Cerebellar cortex (tissue), 1 donor: ENCODE measurements at regions not wholly inside any gene's neighbourhood (a gene's known extent, or its start where the extent isn't known, plus 50 kb on each side); places are given as distances from the start of the nearest gene placed in this dataset.

ENCODE experiments used
- DNase-seq: peaks from one replicate; pipeline ENCODE4 v3.0.0-alpha.2; 2015; ENCODE audit warnings: low spot score

- DNase-seq, result no peak
Observed at GRCh38 chr6:144335311-144335861, 50.3 kb downstream of the UTRN start.

GRCh38 chr6:144335914-144336313 is 50.8 kb downstream of the UTRN start:
- no peak for DNase-seq

DNA sequence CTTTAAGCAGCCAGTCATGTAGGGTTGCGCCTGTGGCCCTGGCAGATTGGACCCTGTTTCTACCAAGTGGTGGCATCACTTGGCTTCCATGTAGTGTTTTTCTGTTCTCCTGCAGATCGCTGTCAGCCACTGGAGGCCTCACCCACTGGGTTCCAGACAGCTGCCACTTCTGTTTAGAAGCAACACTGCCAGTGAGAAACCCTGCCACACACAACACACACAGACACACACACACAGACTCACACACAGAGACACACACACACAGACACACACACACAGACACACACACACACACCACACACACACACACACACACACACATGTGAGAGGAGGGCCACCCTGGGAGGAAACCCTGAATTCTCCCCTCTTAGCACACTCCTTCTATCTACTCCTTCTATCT is 51.8 kb downstream of the UTRN start:
- DNase-seq, result no peak

DNA sequence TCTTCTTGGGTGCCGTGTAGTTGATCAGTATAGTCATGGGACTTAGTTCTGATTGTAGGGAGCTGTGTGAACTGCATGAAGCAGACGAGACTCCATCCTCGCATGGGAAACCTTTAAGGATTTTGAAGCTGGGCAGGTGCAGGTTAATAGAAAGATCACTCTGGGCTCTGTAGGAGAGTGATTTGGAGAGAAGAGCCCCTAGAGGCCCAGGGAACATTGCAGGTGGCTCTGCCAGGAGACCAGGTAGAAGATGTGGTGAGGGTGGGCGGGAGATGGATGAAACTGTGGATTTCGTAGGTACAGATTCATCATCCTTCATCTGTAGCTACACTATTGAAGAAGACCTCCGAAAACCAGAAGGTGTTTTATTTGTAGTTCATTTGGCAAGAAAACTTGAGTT is 53.3 kb downstream of the UTRN start:
- DNase-seq, result no peak

DNA sequence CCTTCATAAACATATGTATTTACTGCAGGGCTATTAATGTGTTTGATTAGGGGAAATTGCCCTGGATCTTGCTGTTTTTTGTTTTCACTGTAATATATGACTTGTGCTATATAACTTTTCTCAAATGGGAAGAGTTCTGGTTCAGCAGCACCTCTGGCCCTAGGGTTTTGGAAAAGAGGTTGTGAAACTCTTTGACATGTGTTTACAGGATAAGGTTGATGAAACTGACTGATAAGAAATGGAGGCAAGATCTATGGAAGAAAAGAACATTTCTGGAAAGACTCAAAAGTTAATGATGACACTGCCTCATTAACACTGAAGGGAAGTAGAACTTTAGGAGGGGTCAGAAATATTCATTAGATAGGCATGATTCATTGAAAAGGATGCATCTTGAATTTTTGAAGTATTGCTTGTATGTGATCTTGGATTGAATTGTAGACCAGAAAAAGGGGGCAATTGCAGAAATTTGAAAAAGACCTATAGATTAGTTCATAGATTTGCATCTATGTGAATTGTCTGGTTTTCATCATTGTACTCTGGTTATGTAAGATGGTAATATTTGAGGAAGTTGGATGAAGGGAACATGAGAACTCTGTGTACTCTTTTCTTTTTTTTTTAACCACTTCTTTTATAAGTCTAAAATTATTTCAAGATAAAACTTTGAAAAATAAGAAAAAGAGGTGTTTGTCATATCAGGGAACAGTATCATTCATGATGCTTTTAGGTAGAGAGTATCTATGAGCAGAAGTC is 54.0 kb downstream of the UTRN start:
- no peak for DNase-seq

DNA sequence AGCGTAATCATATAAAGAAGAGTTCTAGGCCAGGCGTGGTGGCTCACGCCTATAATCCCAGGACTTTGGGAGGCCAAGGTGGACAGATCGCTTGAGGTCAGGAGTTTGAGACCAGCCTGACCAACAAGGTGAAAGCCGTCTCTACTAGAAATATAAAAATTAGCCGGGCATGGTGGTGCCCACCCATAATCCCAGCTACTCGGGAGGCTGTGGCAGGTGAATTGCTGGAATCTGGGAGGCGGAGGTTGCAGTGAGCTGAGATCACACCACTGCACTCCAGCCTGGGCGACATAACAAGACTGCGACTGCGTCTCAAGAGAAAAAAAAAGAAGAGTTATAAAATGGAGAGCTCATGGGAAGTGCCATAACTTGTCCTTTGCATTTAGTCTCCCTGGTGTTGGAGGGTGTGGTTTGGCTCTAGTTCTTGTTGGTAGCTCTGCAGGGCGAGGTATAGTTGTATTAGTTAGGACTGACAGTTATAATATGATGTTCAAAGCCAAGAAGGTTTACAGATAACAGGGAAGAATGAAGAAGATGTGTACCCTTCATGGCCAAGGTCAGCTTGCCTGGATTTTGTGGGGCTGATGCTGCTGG is 54.8 kb downstream of the UTRN start:
- DNase-seq, result no peak

GRCh38 chr6:144340541-144341371 is 55.6 kb downstream of the UTRN start:
- no peak for DNase-seq

DNA sequence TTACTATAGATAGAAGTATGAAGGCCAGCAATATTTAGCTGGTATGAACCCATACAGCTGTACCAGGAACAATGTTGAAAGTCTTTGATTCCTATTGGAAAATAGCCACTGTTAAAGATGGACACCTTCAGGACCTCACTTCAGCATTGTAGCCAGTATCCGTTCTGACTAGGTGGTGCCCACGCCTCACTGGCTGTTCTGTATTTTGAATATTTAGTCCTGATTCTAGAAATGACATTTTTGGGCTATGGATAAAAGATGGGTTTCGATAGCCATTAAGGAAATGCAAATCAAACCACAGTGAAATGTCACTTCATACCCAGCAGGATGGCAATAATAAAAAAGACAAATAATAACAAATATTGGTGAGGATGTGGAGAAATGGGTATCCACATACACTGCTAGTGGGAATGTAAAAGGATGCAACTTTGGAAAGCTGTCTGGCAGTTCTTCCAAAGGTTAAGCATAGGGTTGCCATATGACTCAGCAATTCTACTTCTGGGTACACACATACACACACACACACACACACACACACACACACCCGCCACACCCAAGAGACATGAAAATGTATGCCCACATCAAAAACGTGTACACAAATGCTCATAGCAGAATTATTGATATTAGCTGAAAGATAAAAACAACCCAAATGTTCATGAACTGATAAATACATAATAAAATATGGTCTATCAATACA is 56.8 kb downstream of the UTRN start:
- DNase-seq, result no peak

DNA sequence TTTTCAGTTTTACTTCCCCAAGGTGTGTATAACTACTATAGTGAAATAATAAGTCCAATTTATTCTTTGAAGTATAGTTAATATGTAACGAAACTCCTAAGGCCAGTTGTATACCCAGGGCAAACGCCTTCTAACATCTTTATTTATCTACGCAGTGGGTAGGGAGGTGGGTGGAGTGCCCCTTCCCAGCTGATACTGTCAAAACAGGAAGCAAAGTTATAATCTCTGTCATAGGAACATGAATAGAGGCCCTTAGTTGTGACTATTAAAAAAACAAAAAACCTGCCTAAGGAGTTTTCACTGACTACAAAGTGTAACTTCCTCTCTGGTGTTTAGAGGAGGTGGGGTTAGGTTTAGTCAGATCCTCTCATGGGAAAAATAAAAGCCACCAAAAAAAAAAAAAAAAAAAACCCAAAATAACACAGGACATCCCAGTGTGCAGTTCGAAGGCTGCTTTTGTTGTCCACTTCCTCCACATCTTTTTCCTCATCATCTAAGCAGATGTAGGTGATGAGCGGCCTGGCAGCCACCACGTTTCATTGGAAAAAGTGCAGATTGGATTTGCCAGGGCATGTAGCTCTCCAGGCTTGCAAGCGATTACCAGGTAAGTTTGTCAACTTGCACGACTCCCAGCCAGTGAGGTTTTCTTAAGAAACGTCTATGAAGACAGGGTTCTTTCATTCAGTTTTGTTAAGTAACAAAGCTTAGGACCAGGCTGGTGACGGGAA is 58.7 kb downstream of the UTRN start:
- no peak for DNase-seq

DNA sequence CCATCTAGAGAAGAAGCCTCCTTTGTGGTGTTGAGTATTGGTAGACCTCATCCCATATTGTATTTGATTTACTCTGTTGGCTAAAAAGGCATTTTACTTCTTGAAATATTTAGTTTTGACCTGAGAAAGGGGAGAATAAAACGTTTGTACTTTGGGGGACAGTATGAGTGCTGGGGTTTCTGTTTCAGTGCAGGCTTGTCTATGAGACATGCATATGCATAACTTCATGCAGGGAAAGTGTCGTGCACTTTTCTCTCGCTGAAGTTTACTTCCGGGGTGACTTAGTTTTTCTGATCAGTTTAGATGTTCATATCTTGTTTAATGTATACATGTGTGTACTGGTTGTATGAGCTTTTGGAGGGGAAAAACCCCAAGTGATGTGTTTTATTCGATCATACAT is 59.5 kb downstream of the UTRN start:
- DNase-seq, result no peak

DNA sequence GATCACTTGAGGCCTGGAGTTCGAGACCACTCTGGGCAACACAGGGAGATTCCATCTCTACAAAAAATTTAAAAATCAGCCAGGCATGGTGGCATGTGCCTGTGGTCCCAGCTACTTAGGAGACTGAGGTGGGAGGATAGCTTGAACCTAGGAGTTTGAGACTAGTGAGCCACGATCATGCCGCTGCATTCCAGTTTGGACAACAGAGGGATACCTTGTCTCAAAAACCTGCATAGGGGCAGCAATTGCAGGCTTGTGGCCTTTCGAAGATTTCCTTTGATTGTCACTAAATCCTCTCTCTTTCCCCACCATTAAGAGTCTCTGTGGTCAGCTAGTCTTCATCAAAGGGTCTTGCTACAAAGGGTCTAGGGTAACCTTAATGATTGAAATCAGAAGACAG is 60.3 kb downstream of the UTRN start:
- DNase-seq, result no peak

DNA sequence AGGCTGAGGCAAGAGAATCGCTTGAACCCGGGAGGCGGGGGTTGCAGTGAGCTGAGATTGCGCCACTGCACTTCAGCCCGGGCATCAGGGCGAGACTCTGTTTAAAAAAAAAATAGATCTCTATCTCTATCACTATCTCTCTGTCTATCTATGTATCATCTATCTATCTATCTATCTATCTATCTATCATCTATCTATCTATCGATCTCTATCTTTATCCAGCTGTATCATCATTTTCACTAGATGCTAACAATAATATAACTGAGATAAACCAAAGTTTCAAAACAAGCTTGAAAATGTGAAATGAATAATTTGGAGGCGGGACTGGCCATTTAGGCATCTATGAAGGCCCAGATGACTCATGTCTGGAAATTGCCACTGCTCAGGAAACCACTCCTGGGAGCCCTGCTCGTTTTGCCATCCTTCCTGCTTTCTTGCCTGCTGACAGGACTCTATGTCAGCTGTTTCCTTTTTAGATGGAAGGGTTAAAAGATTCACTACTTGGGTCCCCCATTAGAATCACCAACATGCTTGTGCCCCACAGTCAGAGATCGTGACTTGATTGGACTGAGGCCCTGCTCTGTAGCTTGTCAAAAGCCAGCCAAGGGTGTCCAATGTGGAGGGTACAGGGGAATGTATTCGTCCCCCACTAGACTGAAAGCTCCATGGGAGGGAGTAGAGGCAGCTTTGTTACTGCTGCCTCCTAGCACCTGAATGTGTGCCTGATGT is 61.7 kb downstream of the UTRN start:
- DNase-seq, result no peak

GRCh38 chr6:144347448-144347759 is 62.3 kb downstream of the UTRN start:
- no peak for DNase-seq

- no peak for DNase-seq
Observed at GRCh38 chr6:144347933-144348332, 62.8 kb downstream of the UTRN start.

DNA sequence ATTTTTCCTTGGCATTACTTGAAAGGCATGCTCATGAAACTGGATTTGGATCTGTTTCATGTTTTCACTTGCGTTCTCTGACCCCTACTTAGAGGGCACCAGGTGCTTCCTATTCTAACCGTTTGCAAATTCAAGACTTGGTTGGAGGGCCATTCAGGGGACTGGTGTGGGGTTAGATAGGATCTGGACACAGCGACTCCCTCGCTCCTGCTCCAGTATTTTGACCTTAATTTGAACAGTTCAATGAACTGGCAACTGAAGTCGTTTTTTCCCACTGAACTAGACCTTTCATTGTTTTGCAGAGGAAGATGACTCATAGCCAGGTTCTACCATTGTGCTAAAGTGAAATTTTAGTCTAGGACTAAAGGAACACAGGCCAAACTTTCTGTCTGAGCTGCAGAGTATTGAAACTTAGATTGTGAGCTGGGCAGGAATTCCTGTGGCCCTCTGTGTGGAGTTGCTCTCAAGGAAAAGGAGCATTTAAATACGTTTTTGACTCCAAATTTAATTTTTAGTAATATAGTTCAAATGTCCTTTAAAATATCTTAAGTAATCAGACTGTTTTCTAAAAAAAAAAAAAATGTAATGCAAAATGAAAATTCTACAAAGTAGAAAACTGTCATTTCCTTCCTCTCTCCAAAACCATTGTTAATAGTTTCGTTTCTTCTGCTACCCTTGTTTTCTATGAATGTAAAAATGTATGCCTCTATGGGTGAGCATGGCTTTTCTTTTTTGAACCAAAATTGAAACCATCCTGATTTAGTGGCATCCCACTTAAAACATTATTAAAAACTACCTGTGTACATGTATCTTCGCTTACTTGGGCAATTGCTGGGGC is 64.8 kb downstream of the UTRN start:
- DNase-seq, result no peak

- no peak for DNase-seq
Observed at GRCh38 chr6:144350528-144350880, 65.4 kb downstream of the UTRN start.

- peak; percentile 12 for DNase-seq
Observed at GRCh38 chr6:144351379-144352127, 66.4 kb downstream of the UTRN start.

DNA sequence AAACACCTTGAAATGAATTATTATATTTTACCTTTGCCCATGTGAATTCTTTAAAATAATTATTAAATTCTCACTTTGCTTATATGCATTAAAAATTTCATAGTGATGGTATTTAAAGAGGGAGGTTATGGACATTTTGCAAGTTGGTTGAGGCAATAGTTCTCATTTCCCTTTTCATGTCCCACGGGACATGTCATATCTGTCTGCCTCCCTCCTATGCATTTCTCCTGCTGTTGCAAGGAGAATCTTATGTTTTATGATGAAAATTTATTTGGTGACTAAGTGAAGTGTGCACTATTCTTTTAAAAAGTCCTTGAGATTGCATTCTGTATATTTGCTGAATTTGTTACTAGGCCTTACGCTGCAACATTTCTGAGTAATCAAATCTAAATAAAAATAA is 67.2 kb downstream of the UTRN start:
- DNase-seq, result no peak

DNA sequence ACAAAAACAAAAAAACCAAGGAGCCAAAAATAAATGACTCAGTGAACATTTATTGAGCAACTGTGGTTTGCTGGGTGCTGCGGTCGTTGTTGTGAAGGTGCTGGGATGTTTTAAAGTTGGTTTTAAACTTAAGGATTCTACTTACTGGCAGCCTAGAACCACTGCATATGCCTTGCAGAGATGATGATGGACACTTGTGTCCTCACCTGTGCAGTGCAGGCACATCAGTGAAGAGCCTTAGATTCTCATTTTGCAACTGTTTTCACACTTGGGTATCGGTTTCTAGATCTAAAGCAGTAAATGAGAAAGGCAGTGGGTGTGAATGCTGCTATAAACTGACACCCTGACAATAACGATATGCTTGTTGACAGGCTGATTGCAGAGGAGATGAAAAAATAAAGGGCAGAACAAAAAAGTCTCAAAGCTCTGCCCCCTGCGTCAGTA is 68.8 kb downstream of the UTRN start:
- no peak for DNase-seq
